Skin of body (tissue), 1 donor: ENCODE measurements at regions not wholly inside any gene's neighbourhood (a gene's known extent, or its start where the extent isn't known, plus 50 kb on each side); places are given as distances from the start of the nearest gene placed in this dataset.
"Not testable (repeated sequence)": the region's sequence is repeated elsewhere in the genome, so short reads cannot be mapped to it uniquely, and the experiment has no call there.

ENCODE experiments used
- DNase-seq: peaks from one replicate; lab custom pipeline; 2025; lab: John Stamatoyannopoulos, UW

- DNase-seq, result no peak
Measured at GRCh38 chr7:68070992-68071391, 1074.4 kb downstream of the TYW1 start.

GRCh38 chr7:68073701-68074100 lies 1077.1 kb downstream of the TYW1 start:
- no peak for DNase-seq

GRCh38 chr7:68074242-68074641 lies 1077.6 kb downstream of the TYW1 start:
- DNase-seq, result no peak

DNA sequence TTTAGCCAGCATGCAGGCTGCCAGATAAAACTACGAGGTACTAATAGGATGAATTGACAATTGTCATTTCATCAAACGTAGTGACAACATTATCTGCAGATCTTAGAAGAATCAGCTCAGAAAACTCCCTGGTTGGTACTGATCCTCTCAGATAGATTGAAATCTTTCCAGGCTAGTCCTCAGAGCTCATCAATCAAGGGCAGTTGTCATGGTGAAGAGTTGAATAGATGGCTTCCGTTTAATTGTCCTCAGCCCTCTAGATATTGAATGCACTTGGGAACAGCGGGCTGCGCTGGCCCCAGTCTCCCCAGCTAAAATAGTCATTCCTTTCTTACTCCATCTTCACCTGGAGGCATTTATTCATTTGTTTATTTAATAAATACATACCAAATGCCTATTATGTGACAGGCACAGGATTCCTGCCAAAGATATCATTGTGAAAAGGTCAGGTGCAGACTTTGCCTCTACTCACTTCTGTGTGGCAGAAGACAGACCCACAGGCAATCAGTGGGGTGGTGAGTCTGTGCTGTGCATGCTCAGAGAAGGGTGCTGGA lies 1081.6 kb downstream of the TYW1 start:
- DNase-seq, result no peak

DNA sequence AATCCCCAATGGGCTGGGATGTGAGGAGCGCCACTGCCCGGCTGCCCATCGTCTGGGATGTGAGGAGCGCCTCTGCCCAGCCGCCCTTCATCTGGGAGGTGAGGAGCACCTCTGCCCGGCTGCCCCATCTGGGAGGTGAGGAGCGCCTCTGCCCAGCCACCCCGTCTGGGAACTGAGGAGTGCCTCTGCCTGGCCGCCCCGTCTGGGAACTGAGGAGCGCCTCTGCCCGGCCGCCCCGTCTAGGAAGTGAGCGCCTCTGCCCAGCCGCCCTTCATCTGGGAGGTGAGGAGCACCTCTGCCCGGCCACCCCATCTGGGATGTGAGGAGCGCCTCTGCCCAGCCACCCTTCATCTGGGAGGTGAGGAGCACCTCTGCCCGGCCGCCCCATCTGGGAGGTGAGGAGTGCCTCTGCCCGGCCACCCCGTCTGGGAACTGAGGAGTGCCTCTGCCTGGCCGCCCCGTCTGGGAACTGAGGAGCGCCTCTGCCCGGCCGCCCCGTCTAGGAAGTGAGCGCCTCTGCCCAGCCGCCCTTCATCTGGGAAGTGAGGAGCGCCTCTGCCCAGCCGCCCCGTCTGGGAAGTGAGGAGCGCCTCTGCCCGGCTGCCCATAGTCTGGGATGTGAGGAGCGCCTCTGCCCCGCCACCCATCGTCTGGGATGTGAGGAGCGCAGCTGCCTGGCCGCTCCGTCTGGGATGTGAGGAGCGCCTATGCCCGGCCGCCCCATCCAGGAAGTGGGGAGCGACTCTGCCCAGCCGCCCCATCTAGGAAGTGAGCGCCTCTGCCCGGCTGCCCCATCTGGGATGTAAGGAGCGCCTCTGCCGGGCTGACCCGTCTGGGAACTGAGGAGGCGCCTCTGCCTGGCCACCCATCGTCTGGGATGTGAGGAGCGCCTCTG lies 1085.7 kb downstream of the TYW1 start:
- DNase-seq, result not testable (repeated sequence)

DNA sequence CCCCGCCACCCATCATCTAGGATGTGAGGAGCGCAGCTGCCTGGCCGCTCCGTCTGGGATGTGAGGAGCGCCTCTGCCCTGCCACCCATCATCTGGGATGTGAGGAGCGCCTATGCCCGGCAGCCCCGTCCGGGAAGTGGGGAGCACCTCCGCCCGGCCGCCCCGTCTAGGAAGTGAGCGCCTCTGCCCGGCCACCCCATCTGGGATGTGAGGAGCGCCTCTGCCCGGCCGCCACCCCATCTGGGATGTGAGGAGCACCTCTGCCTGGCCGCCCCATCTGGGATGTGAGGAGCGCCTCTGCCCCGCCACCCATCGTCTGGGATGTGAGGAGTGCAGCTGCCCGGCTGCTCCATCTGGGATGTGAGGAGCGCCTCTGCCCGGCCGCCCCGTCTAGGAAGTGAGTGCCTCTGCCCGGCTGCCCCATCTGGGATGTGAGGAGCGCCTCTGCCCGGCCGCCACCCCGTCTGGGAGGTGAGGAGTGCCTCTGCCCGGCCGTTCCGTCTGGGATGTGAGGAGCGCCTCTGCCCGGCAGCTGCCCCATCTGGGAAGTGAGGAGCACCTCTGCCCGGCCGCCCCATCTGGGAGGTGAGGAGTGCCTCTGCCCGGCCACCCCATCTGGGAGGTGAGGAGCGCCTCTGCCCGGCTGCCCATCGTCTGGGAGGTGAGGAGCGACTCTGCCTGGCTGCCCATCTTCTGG lies 1086.5 kb downstream of the TYW1 start:
- DNase-seq, result not testable (repeated sequence)

- no peak for DNase-seq
Measured at GRCh38 chr7:68087401-68087800, 1090.8 kb downstream of the TYW1 start.

DNA sequence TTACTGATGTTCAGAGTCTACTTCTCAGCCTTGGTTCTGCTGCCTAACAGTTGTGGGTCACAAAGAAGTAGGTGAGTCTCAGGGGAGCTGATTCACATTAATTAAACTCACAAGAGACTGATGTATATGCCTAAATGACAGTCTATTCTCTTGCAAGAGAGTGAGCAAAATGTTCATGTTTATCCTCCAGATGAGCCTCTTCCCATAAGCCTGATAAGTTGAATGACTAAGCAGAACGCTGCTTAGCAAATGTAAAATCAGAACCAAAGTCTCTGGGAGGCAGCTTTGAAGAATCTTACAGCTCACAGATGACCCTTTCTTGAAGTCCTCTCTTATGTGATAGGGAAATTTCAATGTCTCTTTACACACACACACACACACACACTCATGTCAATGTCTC lies 1092.2 kb downstream of the TYW1 start:
- DNase-seq, result no peak

DNA sequence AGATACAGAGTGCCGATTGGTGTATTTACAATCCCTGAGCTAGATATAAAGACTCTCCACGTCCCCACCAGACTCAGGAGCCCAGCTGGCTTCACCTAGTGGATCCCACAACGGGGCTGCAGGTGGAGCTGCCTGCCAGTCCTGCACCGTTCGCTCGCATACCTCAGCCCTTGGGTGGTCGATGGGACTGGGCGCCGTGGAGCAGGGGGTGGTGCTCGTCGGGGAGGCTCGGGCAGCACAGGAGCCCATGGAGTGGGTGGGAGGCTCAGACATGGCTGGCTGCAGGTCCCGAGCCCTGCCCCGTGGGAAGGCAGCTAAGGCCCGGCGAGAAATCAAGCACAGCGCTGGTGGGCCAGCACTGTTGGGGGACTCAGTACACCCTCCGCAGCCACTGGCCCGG lies 1093.6 kb downstream of the TYW1 start:
- not testable (repeated sequence) for DNase-seq

DNA sequence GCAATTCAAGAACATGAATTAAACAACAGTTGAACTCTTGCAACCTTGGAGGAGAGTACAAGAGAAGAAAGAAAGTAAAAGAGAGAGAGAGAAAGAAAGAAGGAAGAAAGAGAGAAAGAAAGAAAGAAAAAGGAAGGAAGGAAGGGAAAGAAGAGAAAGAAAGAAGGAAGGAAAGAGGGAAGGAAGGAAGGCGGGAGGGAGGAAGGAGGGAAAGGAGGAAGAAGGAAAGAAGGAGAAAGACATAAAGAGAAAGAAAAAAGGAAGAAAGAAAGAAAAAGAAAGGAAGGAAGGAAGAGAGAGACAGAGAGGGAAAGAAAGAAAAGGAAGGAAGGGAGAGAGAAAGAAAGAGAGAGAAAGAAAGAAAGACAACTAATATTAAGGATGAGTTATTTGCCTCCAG lies 1106.7 kb downstream of the TYW1 start:
- no peak for DNase-seq

DNA sequence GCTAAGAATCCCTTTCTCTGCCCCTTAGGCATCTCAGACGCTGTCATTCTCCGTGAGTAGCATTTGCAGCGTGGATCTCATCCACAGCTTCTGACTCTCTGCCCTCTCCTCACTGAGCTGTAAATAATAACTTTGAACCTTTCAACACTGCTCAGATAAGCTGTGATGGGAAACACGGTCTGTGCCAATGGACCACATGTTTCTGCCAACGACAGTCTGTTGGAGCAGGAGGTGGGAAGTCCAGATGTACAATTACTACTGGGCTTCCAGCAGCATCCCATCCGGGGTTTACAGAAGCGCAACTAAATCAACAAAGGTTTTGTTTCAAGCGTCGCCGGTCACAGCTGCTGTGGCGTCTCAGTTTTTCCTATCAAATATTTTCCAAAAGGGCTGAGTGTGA lies 1110.6 kb downstream of the TYW1 start:
- DNase-seq, result peak; percentile 13

- no peak for DNase-seq
Measured at GRCh38 chr7:68107968-68108367, 1111.3 kb downstream of the TYW1 start.

DNA sequence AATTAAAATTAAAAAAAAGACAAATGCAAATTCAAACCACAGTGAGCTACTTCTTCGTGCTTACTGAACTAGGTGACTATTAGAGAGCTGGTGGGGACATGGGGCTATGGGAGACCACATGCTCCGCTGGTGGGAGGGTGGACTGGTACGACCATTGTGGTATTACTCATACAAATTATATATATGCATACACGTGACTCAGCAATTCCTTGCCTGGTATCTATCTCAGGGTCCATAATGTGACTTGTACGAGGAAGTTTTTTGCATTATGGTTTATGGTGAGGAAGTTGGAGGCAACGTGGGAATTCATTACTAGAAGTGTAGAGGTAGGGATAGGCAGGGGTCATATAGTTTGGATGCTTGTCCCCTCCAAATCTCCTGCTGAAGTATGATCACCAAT lies 1112.7 kb downstream of the TYW1 start:
- no peak for DNase-seq

DNA sequence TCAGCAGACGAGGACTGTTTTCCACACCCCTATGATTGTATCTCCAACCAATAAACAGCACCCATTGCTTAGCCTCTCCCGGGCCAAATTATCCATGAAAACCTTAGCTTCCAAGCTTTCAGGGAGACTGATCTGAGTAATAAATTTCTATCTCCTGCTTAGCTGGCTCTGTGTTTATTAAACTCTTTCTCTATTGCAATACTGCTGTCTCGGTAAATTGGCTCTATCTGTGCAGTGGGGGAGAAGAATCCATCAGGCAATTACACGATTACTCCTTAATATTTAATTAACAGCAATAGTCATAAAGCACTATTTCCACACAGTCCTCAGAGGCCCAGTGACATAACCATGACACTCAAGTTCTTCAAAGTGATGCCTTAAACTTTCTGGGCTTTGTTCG lies 1122.8 kb downstream of the TYW1 start:
- DNase-seq, result no peak

GRCh38 chr7:68121056-68121455 lies 1124.4 kb downstream of the TYW1 start:
- no peak for DNase-seq

DNA sequence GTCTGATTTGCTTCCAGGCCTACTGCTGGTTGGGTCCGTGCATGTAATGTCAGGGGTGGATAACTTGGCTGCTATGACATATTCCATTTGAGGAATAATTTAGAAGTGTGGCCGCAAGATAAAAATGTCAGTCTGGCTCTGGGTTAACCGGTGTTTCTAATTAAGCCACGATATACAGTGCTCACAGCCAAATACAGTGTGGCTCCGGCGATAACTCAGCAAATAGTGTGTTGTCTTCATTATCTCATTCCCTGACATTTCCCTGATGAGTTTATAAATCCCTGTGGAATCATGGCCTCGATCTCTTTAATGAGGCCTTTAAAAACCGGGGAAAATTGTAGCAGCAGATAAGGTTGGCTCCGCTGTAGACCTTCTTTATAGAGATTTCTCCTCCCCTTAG lies 1125.0 kb downstream of the TYW1 start:
- DNase-seq, result no peak

- DNase-seq, result no peak
Measured at GRCh38 chr7:68122801-68123200, 1126.2 kb downstream of the TYW1 start.

GRCh38 chr7:68125168-68125567 lies 1128.5 kb downstream of the TYW1 start:
- DNase-seq, result no peak

DNA sequence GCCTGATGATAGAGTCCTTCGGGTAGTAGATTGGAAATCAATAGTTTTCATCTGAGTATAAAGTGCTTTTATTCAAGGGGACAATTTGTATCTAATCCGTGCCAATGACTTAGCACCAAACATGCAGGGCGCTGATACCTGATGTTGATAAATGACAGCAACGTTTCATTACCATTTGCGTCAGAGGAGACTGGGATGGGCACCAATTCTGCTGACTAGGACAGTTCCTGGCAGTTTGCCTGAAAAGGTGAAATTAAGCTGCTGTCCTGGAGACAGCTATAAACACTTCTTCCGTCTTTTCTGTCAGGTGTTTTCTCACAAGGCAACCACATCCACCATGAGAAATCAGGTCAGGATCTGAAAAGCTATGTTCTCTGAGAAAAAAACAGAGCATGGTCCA lies 1136.4 kb downstream of the TYW1 start:
- no peak for DNase-seq

- DNase-seq, result no peak
Measured at GRCh38 chr7:68143345-68143744, 1146.7 kb downstream of the TYW1 start.

DNA sequence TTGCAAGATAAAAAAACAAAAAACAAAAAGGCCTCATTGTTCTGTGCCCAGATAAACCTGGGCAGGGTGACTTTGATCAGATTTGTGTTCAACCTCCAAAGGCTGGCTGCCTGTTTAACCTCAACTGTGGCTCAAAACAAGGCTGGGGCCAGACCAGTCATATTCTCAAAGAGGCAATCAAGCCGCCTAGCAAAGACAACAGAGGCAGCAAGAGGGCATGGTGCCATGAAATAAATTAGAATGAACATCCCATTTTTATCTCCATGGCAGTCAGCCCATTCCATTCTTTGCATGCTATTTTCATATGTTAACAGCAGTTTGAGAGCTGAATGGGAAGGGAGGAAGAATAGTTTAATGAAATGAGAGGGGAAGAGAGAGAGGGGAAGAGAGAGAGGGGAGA lies 1150.3 kb downstream of the TYW1 start:
- DNase-seq, result no peak

- DNase-seq, result no peak
Measured at GRCh38 chr7:68147614-68148238, 1151.1 kb downstream of the TYW1 start.
